Spleen (tissue), 7 donors: ENCODE measurements at regions not wholly inside any gene's neighbourhood (a gene's known extent, or its start where the extent isn't known, plus 50 kb on each side); places are given as distances from the start of the nearest gene placed in this dataset.

Experiments
- CTCF ChIP-seq, 11 experiments: fragments of 200-600 bp in 7 of 11; fragments of 450-650 bp in 4 of 11; sonication (generic) in 4 of 11; IDR thresholded peaks in 8 of 11; conservative IDR thresholded peaks in 3 of 11; 1 replicate in 7 of 11; 2 replicates in 4 of 11; pipeline versions ENCODE4 v1.4.0 to v1.8.0; 2016 to 2021; ENCODE audit warnings: antibody characterized with exemption in 11 of 11, inconsistent platforms in 4 of 11, mild to moderate bottlenecking in 1 of 11
- POLR2A ChIP-seq, 3 donors: fragments of 450-650 bp; IDR thresholded peaks; one replicate each; pipeline ENCODE4 v1.5.1; 2017; ENCODE audit warnings: antibody characterized with exemption in 3 of 3, mild to moderate bottlenecking in 1 of 3
- donor health status: DM: no; HTN: no; CAD: no; lungs with moderate emphysema.
- donor health status: DM: no; HTN: no; CAD: no.
- donor health status: DM: no; HTN: no; CAD: no.

- TF ChIP-seq POLR2A (IDR thresholded peaks at IDR 0.05) (no peak), CTCF (IDR thresholded peaks at IDR 0.05 in 8 of 11, conservative IDR thresholded peaks at IDR 0.05 in 3 of 11) (no peak)
Observed at GRCh38 chr11:112637076-112637475, 324.1 kb upstream of the NCAM1 start.
